ENCODE measurements at regions not wholly inside any gene's neighbourhood (a gene's known extent, or its start where the extent isn't known, plus 50 kb on each side); places are given as distances from the start of the nearest gene placed in this dataset.

DNA sequence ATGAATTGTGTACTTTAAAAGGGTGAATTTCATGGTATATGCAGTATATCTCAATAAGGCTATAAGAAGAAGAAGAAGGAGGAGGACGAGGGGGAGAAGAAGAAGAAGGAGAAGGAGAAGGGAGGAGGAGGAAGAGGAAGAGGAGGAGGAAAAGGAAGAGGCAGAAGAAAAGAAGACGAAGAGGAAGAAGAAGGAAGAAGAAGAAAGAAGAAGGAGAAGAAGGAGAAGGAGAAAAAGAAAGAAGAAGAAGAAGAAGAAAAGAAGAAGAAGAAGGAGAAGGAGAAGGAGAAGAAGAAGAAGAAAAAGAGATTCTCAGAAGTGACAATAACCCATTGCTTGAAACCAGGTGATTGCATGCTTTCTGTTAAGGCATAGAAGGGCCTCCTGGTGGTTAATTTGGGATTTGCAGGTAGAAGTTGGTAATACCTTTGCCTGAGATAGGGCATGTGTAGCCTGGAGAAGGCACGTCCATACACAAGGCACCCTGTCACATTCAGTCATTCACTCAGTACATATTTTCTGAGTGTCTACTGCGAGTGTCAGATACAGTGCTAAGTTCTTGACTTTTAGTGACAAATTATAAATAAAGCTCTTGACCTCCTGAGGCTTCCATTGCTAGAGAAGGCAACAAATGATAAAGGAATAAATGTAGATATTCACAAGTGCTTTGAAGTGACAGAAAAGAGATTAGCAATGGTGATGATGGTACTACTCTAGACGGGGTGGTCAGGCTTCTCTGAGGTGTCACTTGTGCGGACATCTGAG, 231.3 kb downstream of the NPR3 start:
- no peak for TF ChIP-seq YY1 (IDR thresholded peaks at IDR 0.05; ENCODE audit: insufficient read depth, insufficient read length)
- TF ChIP-seq SUZ12 (IDR thresholded peaks at IDR 0.05; ENCODE audit: extremely low read depth, insufficient read depth, insufficient read length) = no peak
- TF ChIP-seq ZNF274 (IDR thresholded peaks at IDR 0.05; ENCODE audit: low read depth, low read length) = no peak
